ES-I3 (cell line): ENCODE measurements at regions not wholly inside any gene's neighbourhood (a gene's known extent, or its start where the extent isn't known, plus 50 kb on each side); places are given as distances from the start of the nearest gene placed in this dataset.

Experiments used
- H3K36me3 ChIP-seq: 2 replicates; pipeline ENCODE4 v1.6.1; 2013; ENCODE audit warnings: mild to moderate bottlenecking, low read length, control low read depth, moderate library complexity; ENCODE audit not compliant: insufficient read depth
- H3K4me1 ChIP-seq: 2 replicates; pipeline ENCODE4 v1.6.1; 2013; ENCODE audit warnings: mild to moderate bottlenecking, control low read depth, low read length; ENCODE audit not compliant: insufficient read depth
- H3K9ac ChIP-seq: 2 replicates; pipeline ENCODE4 v1.6.1; 2013; ENCODE audit warnings: low read depth, mild to moderate bottlenecking, low read length, moderate library complexity
- H3K9me3 ChIP-seq: 2 replicates; pipeline ENCODE4 v1.6.1; 2013; ENCODE audit warnings: mild to moderate bottlenecking, low read length, moderate library complexity; ENCODE audit not compliant: control insufficient read depth, insufficient read depth

DNA sequence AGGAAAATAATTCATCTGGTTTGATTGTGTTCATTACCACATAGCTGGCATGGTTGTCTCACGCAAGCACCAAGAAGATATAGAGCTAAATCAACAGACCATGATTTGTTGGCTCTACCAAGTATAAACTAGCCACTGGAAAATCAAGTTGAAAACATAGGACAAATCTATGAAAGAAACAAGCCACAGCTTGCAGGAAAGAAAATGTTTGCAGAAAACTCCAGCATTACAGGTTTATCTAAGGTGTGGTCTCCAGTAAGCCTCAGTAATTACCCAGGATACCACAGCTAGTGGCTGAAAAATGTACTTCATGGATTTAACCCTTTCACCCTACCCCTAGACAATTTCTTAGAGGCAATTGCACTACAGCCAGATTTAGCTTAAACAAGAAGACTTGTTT lies 340.6 kb downstream of the SOX2 start:
- H3K36me3 ChIP-seq, result no peaks in the 10 kb centered on the region
- no peak overlapping the region for H3K9ac ChIP-seq
- no peaks in the 10 kb centered on the region for H3K4me1 ChIP-seq
- H3K9me3 ChIP-seq, result no peaks in the 10 kb centered on the region

GRCh38 chr3:182052757-182053156 lies 341.0 kb downstream of the SOX2 start:
- Histone ChIP-seq H3K9me3 (no peaks in the 10 kb centered on the region), H3K4me1 (no peaks in the 10 kb centered on the region), H3K9ac (no peak overlapping the region), H3K36me3 (no peaks in the 10 kb centered on the region)

DNA sequence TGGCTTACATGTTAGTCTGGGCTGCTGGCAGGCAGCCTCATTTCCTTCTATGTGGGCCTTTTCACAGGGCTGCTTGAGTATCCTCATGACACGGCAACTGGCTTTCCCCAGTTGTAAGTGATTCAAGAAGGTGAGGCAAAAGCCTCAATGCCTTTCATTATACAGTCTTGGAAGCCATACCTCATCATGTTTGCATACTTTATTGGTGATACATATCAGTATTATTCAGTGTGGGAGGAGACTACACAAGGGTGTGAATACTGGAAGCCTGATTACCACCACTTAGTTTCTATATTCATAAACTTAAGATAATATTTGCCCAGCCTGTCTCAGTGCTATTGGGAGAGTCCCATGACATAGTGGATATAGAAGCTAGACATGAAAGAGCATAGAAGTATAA lies 346.8 kb downstream of the SOX2 start:
- Histone ChIP-seq H3K9me3 (no peaks in the 10 kb centered on the region), H3K9ac (no peak overlapping the region), H3K36me3 (no peaks in the 10 kb centered on the region), H3K4me1 (no peaks in the 10 kb centered on the region)

DNA sequence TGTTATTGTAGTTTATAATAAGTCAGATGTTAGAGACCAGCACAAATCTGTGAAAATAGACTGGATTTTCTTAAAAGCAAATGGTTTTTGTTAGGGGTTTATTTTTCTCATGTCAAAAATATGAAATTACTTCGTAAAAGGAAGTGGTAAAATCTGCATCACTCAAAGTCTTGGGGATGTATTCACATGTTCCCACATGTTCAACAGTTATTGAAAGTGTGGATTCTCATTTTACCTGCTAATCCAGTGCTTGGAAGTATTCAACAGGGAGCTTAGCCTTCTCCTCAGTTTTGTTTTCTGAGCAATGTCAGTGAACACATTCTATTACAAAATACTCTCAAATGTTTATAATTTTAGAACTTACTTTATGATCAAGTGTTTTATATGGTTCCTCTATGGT lies 352.0 kb downstream of the SOX2 start:
- H3K4me1 ChIP-seq, result no peaks in the 10 kb centered on the region
- no peaks in the 10 kb centered on the region for H3K36me3 ChIP-seq
- no peak overlapping the region for H3K9ac ChIP-seq
- no peaks in the 10 kb centered on the region for H3K9me3 ChIP-seq

DNA sequence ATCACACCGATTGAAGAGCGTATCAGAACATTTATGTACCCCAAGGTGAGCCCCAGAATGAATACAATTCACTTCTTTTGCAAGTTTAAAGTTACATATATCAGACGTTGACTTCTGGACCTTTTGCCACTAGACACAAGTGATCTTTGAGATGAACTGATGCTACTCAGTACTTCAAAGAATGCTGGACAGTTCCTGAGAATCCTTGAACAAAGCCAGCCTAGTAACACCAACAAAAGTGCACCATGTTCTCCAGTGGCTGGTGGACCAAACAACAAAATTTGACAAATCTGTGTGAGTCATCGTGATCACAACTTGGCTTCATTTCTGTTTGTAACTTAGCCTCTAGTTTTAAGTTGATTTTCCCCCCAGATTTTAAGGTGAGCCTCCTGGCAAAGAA lies 355.7 kb downstream of the SOX2 start:
- H3K4me1 ChIP-seq, result no peaks in the 10 kb centered on the region
- no peaks in the 10 kb centered on the region for H3K36me3 ChIP-seq
- no peak overlapping the region for H3K9ac ChIP-seq
- H3K9me3 ChIP-seq, result no peaks in the 10 kb centered on the region

- Histone ChIP-seq H3K9ac (no peak overlapping the region), H3K4me1 (peaks cover 23% of the 10 kb centered on the region), H3K9me3 (no peaks in the 10 kb centered on the region), H3K36me3 (no peaks in the 10 kb centered on the region)
These were observed 366.6 kb downstream of the SOX2 start for GRCh38 chr3:182078316-182078715.

DNA sequence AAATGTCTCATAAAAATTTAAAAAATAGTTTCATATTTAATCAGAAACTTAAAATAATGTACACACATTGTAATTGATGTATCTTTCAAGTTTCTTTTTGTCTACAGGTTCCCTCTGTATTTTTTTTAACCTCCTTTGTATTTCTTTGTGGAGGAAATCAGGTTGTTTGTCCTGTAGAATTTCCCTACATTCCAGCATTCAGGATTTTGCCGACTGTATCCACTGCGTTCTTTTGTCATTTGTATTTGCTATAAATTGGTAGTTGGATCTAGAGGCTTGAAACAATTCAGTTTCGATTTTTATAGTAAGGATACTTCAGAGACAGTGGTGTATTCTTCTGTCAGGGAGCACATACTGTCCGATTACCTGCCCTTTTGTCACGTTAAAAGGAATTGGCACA lies 367.2 kb downstream of the SOX2 start:
- peaks cover 23% of the 10 kb centered on the region for H3K4me1 ChIP-seq
- H3K9ac ChIP-seq, result no peak overlapping the region
- H3K36me3 ChIP-seq, result no peaks in the 10 kb centered on the region
- H3K9me3 ChIP-seq, result no peaks in the 10 kb centered on the region

DNA sequence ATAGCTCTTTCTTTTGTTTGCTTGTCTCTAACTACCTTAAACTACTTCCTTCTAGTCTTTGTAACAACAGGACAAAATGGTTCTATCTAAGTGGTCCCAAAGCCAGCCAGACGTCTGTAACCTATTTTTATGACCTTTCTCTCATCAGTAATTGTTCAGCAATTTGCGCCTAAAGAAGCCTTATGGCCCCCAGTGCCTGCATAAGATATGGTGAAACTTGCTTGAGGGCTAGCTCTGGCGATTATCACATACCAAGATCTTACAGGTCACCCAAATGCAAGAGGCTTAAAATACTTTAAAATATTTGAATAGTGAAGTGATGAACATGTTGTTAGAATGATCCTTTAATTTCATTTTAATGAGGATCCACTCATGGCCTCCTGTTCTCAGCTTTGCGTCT lies 369.4 kb downstream of the SOX2 start:
- Histone ChIP-seq H3K4me1 (peaks cover 23% of the 10 kb centered on the region), H3K9me3 (no peaks in the 10 kb centered on the region)

DNA sequence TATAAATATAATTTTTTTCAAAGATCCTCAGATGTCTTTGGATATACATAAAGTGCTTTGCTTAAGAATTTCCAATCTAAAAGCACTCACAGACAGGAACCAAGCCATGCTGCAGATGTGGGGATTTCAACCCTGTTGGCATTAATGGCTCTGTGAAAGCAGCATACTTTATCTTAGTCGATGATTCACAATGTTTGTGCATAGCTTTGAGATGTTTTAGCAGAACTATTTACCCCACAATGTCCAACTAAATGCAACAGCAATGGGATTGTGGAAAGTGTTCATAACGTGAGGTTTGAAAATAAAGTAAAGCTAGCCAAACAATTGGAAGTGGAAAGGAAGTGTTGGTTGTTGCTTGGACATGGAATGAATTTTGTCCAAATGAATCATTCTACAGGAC lies 371.4 kb downstream of the SOX2 start:
- Histone ChIP-seq H3K9ac (no peak overlapping the region), H3K9me3 (no peaks in the 10 kb centered on the region), H3K36me3 (no peaks in the 10 kb centered on the region), H3K4me1 (peaks cover 22% of the 10 kb centered on the region)

More for the DNA sequence above, 369.4 kb downstream of the SOX2 start:
- H3K36me3 ChIP-seq, result no peaks in the 10 kb centered on the region
- no peak overlapping the region for H3K9ac ChIP-seq

DNA sequence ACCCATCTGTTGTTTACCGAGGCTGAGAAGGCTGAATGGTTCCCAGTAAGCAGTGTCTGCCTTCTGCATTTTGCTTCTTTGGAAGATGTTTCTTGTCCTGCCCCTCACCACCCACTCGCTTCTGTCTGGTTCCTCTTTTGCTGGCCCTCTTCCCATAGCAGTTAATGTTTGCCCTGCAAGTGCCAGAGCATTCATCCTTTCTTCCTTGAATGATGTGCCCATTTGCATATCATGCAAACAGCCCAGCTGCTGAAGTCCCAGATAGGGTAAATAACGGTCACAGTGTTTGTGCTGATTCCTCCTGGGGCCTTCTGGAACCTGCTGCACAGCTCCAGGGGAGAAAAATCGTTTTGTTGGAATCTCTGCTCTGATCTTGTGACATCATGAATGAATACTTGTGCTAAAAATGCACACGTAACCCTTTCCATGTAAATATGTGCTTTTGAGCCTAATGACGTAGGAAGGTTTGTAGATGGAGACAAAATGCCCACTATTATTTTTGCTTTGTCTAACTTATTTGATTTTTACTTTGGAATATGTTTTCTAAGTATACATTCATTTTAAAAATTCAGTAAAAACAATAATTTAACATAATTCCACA lies 381.0 kb downstream of the SOX2 start:
- Histone ChIP-seq H3K4me1 (peaks cover 6% of the 10 kb centered on the region; the same call in 1 of the 2 replicates), H3K36me3 (no peaks in the 10 kb centered on the region), H3K9me3 (no peaks in the 10 kb centered on the region), H3K9ac (no peak overlapping the region)

GRCh38 chr3:182094321-182094720 lies 382.6 kb downstream of the SOX2 start:
- Histone ChIP-seq H3K4me1 (peaks cover 6% of the 10 kb centered on the region; the same call in 1 of the 2 replicates), H3K9ac (no peak overlapping the region), H3K36me3 (no peaks in the 10 kb centered on the region), H3K9me3 (no peaks in the 10 kb centered on the region)

- Histone ChIP-seq H3K4me1 (no peaks in the 10 kb centered on the region), H3K9ac (no peak overlapping the region), H3K9me3 (peaks cover 18% of the 10 kb centered on the region; the same call in 1 of the 2 replicates), H3K36me3 (0 out of 2 replicates have a peak, but pooled peaks cover 2% of the 10 kb centered on the region)
These were observed 393.2 kb downstream of the SOX2 start for GRCh38 chr3:182104881-182105280.

GRCh38 chr3:182105875-182106274 lies 394.1 kb downstream of the SOX2 start:
- Histone ChIP-seq H3K4me1 (no peaks in the 10 kb centered on the region), H3K36me3 (0 out of 2 replicates have a peak, but pooled peaks cover 2% of the 10 kb centered on the region), H3K9ac (no peak overlapping the region), H3K9me3 (peaks cover 13% of the 10 kb centered on the region; the same call in 1 of the 2 replicates)

- Histone ChIP-seq H3K36me3 (0 out of 2 replicates have a peak, but pooled peaks cover 2% of the 10 kb centered on the region), H3K9ac (no peak overlapping the region), H3K9me3 (0 out of 2 replicates have a peak, but pooled peaks cover 4% of the 10 kb centered on the region), H3K4me1 (no peaks in the 10 kb centered on the region)
These were observed 396.6 kb downstream of the SOX2 start for GRCh38 chr3:182108371-182108770.

GRCh38 chr3:182111967-182112366 lies 400.2 kb downstream of the SOX2 start:
- no peak overlapping the region for H3K9ac ChIP-seq

More at GRCh38 chr3:182111967-182112366, 400.2 kb downstream of the SOX2 start:
- 0 out of 2 replicates have a peak, but pooled peaks cover 2% of the 10 kb centered on the region for H3K36me3 ChIP-seq
- H3K9me3 ChIP-seq, result 0 out of 2 replicates have a peak, but pooled peaks cover 4% of the 10 kb centered on the region
- H3K4me1 ChIP-seq, result no peaks in the 10 kb centered on the region
